ENCODE measurements at regions not wholly inside any gene's neighbourhood (a gene's known extent, or its start where the extent isn't known, plus 50 kb on each side); places are given as distances from the start of the nearest gene placed in this dataset.

DNA sequence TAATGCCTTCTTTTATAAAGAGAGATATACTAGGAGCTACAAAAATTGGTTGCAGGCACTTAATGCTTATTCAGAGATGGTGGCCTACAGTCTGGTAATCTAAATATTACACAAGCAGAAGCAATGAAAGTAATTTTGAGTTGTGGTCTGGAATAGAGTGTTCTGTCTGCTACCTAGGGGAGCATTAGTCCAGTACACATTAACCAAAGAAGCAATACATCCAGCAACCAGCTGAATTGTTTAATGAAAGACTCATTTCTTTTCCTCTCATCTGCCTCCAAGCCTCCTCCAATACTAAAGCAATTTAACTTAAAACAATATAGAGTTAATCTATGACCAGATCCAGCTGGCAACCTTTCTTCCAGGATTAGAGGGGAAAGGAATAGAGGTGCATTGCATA lies 877.1 kb upstream of the CNTN5 start:
- Histone ChIP-seq H3K27ac (no peak overlapping the region), H3K4me3 (no peak overlapping the region), H3K4me2 (no peak overlapping the region), H3K9me3 (no peaks in the 10 kb centered on the region; the same call in 2 of the 3 replicates), H3K4me1 (no peaks in the 10 kb centered on the region)
- POLR2A ChIA-PET: no interaction called here
- CTCF ChIA-PET: no interaction called here
- FAIRE-seq (no peak), DNase-seq (ENCODE audit: low read depth in 1 of 2, low spot score in 1 of 2) (no peak), ATAC-seq (no peak)
- no peak for TF ChIP-seq HEYL (CRISPR knock-in tag; IDR thresholded peaks at IDR 0.05)
- TF ChIP-seq, protein P1, sequence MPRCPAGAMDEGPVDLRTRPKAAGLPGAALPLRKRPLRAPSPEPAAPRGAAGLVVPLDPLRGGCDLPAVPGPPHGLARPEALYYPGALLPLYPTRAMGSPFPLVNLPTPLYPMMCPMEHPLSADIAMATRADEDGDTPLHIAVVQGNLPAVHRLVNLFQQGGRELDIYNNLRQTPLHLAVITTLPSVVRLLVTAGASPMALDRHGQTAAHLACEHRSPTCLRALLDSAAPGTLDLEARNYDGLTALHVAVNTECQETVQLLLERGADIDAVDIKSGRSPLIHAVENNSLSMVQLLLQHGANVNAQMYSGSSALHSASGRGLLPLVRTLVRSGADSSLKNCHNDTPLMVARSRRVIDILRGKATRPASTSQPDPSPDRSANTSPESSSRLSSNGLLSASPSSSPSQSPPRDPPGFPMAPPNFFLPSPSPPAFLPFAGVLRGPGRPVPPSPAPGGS (IDR thresholded peaks at IDR 0.05): no peak
- no peak for TF ChIP-seq NPAS2 (CRISPR knock-in tag; IDR thresholded peaks at IDR 0.05; ENCODE audit: borderline replicate concordance)
- no peak for TF ChIP-seq POLR2AphosphoS2 (conservative IDR thresholded peaks at IDR 0.05; ENCODE audit: low read length)
- TF ChIP-seq, protein P2, sequence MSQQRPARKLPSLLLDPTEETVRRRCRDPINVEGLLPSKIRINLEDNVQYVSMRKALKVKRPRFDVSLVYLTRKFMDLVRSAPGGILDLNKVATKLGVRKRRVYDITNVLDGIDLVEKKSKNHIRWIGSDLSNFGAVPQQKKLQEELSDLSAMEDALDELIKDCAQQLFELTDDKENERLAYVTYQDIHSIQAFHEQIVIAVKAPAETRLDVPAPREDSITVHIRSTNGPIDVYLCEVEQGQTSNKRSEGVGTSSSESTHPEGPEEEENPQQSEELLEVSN (IDR thresholded peaks at IDR 0.05; ENCODE audit: borderline replicate concordance, low read depth): no peak
- TF ChIP-seq NR3C1 (IDR thresholded peaks at IDR 0.05): no peak
- TF ChIP-seq HOXB13 (CRISPR knock-in tag; IDR thresholded peaks at IDR 0.05; ENCODE audit: low read depth): no peak
- TF ChIP-seq JUN (IDR thresholded peaks at IDR 0.05): no peak
- no peak for TF ChIP-seq HOXA7 (CRISPR knock-in tag; IDR thresholded peaks at IDR 0.05)
- TF ChIP-seq EHF (CRISPR knock-in tag; IDR thresholded peaks at IDR 0.05): no peak
- no peak for TF ChIP-seq ZC3H11A (IDR thresholded peaks at IDR 0.05)
- TF ChIP-seq HOXB5 (CRISPR knock-in tag; IDR thresholded peaks at IDR 0.05): no peak
- TF ChIP-seq ESRRA (IDR thresholded peaks at IDR 0.05; ENCODE audit: borderline replicate concordance, low read length): no peak
- TF ChIP-seq CEBPB (IDR thresholded peaks at IDR 0.05): no peak
- no peak for TF ChIP-seq MYC (IDR thresholded peaks at IDR 0.05; ENCODE audit: borderline replicate concordance, low read length)
- no peak for TF ChIP-seq FOSL2 (IDR thresholded peaks at IDR 0.05)
- no peak for TF ChIP-seq FOSL2 (CRISPR knock-in tag; IDR thresholded peaks at IDR 0.05)
- no peak for TF ChIP-seq ZFP36 (IDR thresholded peaks at IDR 0.05; ENCODE audit: borderline replicate concordance, partially characterized antibody)
- TF ChIP-seq FOSB (CRISPR knock-in tag; IDR thresholded peaks at IDR 0.05): no peak
- no peak for TF ChIP-seq POLR2A (IDR thresholded peaks at IDR 0.05; ENCODE audit: low read length)
- TF ChIP-seq RARB (CRISPR knock-in tag; IDR thresholded peaks at IDR 0.05): no peak

DNA sequence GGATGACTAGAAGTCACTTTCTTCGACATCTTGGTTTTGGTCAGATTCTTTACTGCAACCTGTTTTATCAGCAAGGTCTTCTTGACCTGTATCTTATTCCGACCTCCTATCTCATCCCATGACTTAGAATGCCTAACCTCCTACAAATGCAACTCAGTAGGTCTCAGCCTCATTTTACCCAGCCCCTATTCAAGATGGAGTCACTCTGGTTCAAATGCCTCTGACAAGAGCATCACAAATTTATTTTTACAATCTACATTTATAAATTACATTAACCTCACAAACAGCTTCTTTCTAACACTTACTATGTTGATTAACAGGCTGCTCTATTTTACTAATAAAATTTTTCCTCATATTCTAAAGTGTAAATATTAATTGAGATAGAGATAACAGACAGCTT lies 867.0 kb upstream of the CNTN5 start:
- DNase-seq (ENCODE audit: low read depth in 1 of 2, low spot score in 1 of 2) (no peak), FAIRE-seq (no peak), ATAC-seq (no peak)
- no peaks in the 10 kb centered on the region for H3K4me1 ChIP-seq
- 0% methylated on average over 2 of the region's 2 CpGs for WGBS (ENCODE audit: missing lambda C conversion rate)
- CTCF ChIA-PET: no interaction called here
- H3K4me2 ChIP-seq: no peak overlapping the region
- POLR2A ChIA-PET: no interaction called here
- TF ChIP-seq TP53 (CRISPR knock-in tag; IDR thresholded peaks at IDR 0.05) (no peak), FOSL2 (IDR thresholded peaks at IDR 0.05) (no peak), FOSL2 (CRISPR knock-in tag; IDR thresholded peaks at IDR 0.05) (no peak), FOXS1 (CRISPR knock-in tag; IDR thresholded peaks at IDR 0.05) (no peak), FOSB (CRISPR knock-in tag; IDR thresholded peaks at IDR 0.05) (no peak), RNF2 (IDR thresholded peaks at IDR 0.05; ENCODE audit: borderline replicate concordance, low read depth) (no peak), GATA3 (IDR thresholded peaks at IDR 0.05; ENCODE audit: borderline replicate concordance) (no peak), CHD4 (IDR thresholded peaks at IDR 0.05; ENCODE audit: borderline replicate concordance) (no peak), MAFK (IDR thresholded peaks at IDR 0.05; ENCODE audit: partially characterized antibody) (no peak), RAD21 (conservative IDR thresholded peaks at IDR 0.05 in 1 of 2, IDR thresholded peaks at IDR 0.05 in 1 of 2) (no peak), POLR2A (IDR thresholded peaks at IDR 0.05; ENCODE audit: low read length) (no peak), ZSCAN20 (CRISPR knock-in tag; IDR thresholded peaks at IDR 0.05) (no peak)
- TF ChIP-seq, protein P2 (IDR thresholded peaks at IDR 0.05; ENCODE audit: borderline replicate concordance, low read depth): no peak
- TF ChIP-seq, protein P3, sequence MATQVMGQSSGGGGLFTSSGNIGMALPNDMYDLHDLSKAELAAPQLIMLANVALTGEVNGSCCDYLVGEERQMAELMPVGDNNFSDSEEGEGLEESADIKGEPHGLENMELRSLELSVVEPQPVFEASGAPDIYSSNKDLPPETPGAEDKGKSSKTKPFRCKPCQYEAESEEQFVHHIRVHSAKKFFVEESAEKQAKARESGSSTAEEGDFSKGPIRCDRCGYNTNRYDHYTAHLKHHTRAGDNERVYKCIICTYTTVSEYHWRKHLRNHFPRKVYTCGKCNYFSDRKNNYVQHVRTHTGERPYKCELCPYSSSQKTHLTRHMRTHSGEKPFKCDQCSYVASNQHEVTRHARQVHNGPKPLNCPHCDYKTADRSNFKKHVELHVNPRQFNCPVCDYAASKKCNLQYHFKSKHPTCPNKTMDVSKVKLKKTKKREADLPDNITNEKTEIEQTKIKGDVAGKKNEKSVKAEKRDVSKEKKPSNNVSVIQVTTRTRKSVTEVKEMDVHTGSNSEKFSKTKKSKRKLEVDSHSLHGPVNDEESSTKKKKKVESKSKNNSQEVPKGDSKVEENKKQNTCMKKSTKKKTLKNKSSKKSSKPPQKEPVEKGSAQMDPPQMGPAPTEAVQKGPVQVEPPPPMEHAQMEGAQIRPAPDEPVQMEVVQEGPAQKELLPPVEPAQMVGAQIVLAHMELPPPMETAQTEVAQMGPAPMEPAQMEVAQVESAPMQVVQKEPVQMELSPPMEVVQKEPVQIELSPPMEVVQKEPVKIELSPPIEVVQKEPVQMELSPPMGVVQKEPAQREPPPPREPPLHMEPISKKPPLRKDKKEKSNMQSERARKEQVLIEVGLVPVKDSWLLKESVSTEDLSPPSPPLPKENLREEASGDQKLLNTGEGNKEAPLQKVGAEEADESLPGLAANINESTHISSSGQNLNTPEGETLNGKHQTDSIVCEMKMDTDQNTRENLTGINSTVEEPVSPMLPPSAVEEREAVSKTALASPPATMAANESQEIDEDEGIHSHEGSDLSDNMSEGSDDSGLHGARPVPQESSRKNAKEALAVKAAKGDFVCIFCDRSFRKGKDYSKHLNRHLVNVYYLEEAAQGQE (IDR thresholded peaks at IDR 0.05): no peak
- H3K4me3 ChIP-seq: no peak overlapping the region
- H3K27ac ChIP-seq: no peak overlapping the region
- H3K9me3 ChIP-seq: no peaks in the 10 kb centered on the region

Measured in A549 (cell line).